Upper lobe of left lung (tissue), 6 donors: ENCODE measurements at regions not wholly inside any gene's neighbourhood (a gene's known extent, or its start where the extent isn't known, plus 50 kb on each side); places are given as distances from the start of the nearest gene placed in this dataset.
"Not testable (repeated sequence)": the region's sequence is repeated elsewhere in the genome, so short reads cannot be mapped to it uniquely, and the experiment has no call there.

ENCODE experiments used
- ATAC-seq, 2 donors: fragments of 200-7000 bp; cut with Tn5 transposase; one replicate each; pipeline ENCODE4 v1.9.1; 2022; ENCODE audit warnings: mild to moderate bottlenecking in 2 of 2, moderate library complexity in 2 of 2; ENCODE audit not compliant: low FRiP score in 2 of 2
- DNase-seq, 2 donors: peaks; one replicate each; pipeline ENCODE4 v3.0.0-alpha.2; 2019 to 2020
- H3K27ac ChIP-seq, 4 donors: fragments of 200-600 bp; sonication (generic); one replicate each; pipeline ENCODE4 v1.5.1; 2016 to 2019
- H3K27me3 ChIP-seq, 4 donors: fragments of 200-600 bp; sonication (generic); one replicate each; pipeline ENCODE4 v1.5.1; 2017 to 2019
- H3K36me3 ChIP-seq, 4 donors: fragments of 200-600 bp; sonication (generic); one replicate each; pipeline ENCODE4 v1.5.1; 2016 to 2019
- H3K4me1 ChIP-seq, 4 donors: fragments of 200-600 bp; sonication (generic); one replicate each; pipeline ENCODE4 v1.5.1; 2018 to 2019
- H3K4me3 ChIP-seq, 4 donors: fragments of 200-600 bp; sonication (generic); one replicate each; pipeline ENCODE4 v1.5.1; 2017 to 2019; ENCODE audit warnings: mild to moderate bottlenecking in 2 of 4, moderate library complexity in 1 of 4
- H3K9me3 ChIP-seq, 4 donors: fragments of 200-600 bp; sonication (generic); one replicate each; pipeline ENCODE4 v1.5.1; 2018 to 2019
- EP300 ChIP-seq, 4 donors: sonication (generic); formaldehyde crosslinking; IDR thresholded peaks; one replicate each; pipeline ENCODE4 v1.5.1; 2017; ENCODE audit warnings: antibody characterized with exemption in 4 of 4, control low read depth in 2 of 4
- POLR2A ChIP-seq, 4 donors: fragments of 450-650 bp; IDR thresholded peaks; one replicate each; pipeline ENCODE4 v1.5.1; 2016 to 2017; ENCODE audit warnings: antibody characterized with exemption in 4 of 4, mild to moderate bottlenecking in 2 of 4
- POLR2AphosphoS5 ChIP-seq, 2 donors: sonication (generic); formaldehyde crosslinking; IDR thresholded peaks; one replicate each; pipeline ENCODE4 v1.5.1; 2017; ENCODE audit warnings: antibody characterized with exemption in 2 of 2
- WGBS, 2 donors: methylation state at CpG; one replicate each; pipeline ENCODE4 v1.1.5; 2017 to 2018; 5-methylcytosine and 5-hydroxymethylcytosine counted together
- TF ChIP-seq, protein P1 (sequence below), 6 experiments: fragments of 450-650 bp in 4 of 6; fragments of 200-600 bp in 2 of 6; sonication (generic) in 2 of 6; IDR thresholded peaks; one replicate each; pipeline ENCODE4 v1.5.1; 2016 to 2019; ENCODE audit warnings: antibody characterized with exemption in 6 of 6
- donor health status: DM: no; HTN: no; CAD: no; lungs with moderate emphysema.
- donor health status: DM: no; HTN: yes; CAD: no; lungs with severe emphysema.

DNA sequence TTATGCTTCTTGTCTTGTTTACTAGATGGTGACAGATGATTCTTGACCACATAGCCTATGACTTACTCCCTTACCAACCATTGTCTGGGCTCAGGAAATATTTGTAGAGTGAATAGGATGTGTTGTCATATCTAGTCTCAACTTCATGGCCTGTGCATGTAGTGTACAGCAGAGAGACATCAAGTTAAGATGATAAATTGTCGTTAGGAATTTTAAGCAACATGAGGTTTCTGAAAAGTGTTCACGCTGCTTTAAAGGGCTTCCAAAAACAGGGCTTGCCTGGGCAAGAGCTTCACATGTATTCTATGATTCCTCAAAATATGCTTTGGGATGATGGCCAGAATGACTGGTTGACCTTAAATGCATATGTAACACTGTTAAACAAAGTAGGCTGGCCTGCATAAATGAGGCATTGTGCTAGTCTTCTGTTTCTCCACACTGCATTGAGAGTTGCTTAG is 424.0 kb downstream of the RND3 start:
- H3K36me3 ChIP-seq, result no peaks in the 10 kb centered on the region
- H3K4me1 ChIP-seq, result no peaks in the 10 kb centered on the region
- no peak overlapping the region for H3K27ac ChIP-seq
- H3K9me3 ChIP-seq, result no peaks in the 10 kb centered on the region
- H3K27me3 ChIP-seq, result no peaks in the 10 kb centered on the region
- DNase-seq, result no peak
- WGBS, 2 donors, result 82 to 90% methylated on average over 2 of the region's 2 CpGs
- no peak overlapping the region for H3K4me3 ChIP-seq
- TF ChIP-seq POLR2A (IDR thresholded peaks at IDR 0.05), result no peak
- TF ChIP-seq POLR2AphosphoS5 (IDR thresholded peaks at IDR 0.05), result no peak
- ATAC-seq, result no peak

DNA sequence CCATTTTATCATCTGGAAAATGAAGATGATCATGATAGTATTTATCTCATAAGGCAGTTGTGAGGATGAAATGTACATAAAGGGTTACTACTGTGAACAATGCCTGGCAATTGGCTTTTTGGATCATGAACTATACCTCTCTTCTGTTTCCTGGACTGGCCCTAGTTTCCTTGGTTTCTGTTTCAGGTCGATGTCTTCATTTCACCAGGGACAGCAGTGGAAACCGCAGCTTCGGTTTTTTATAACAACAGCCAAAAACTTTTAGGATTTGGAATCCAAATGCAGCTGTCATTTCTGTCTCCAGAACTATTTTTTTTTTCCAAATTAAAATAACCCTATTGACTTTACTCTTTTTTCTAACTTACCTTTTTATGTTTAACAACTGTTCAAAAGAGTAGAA is 425.1 kb downstream of the RND3 start:
- Histone ChIP-seq H3K9me3 (no peaks in the 10 kb centered on the region), H3K27me3 (no peaks in the 10 kb centered on the region), H3K4me1 (no peaks in the 10 kb centered on the region), H3K27ac (no peak overlapping the region), H3K4me3 (no peak overlapping the region), H3K36me3 (no peaks in the 10 kb centered on the region)
- TF ChIP-seq POLR2AphosphoS5 (IDR thresholded peaks at IDR 0.05), result no peak
- no peak for TF ChIP-seq EP300 (IDR thresholded peaks at IDR 0.05)
- TF ChIP-seq, protein P1, sequence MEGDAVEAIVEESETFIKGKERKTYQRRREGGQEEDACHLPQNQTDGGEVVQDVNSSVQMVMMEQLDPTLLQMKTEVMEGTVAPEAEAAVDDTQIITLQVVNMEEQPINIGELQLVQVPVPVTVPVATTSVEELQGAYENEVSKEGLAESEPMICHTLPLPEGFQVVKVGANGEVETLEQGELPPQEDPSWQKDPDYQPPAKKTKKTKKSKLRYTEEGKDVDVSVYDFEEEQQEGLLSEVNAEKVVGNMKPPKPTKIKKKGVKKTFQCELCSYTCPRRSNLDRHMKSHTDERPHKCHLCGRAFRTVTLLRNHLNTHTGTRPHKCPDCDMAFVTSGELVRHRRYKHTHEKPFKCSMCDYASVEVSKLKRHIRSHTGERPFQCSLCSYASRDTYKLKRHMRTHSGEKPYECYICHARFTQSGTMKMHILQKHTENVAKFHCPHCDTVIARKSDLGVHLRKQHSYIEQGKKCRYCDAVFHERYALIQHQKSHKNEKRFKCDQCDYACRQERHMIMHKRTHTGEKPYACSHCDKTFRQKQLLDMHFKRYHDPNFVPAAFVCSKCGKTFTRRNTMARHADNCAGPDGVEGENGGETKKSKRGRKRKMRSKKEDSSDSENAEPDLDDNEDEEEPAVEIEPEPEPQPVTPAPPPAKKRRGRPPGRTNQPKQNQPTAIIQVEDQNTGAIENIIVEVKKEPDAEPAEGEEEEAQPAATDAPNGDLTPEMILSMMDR (IDR thresholded peaks at IDR 0.05), result no peak
- no peak for TF ChIP-seq POLR2A (IDR thresholded peaks at IDR 0.05)
- 50 to 73% methylated on average over 3 of the region's 3 CpGs for WGBS, 2 donors
- DNase-seq (no peak), ATAC-seq (no peak)

DNA sequence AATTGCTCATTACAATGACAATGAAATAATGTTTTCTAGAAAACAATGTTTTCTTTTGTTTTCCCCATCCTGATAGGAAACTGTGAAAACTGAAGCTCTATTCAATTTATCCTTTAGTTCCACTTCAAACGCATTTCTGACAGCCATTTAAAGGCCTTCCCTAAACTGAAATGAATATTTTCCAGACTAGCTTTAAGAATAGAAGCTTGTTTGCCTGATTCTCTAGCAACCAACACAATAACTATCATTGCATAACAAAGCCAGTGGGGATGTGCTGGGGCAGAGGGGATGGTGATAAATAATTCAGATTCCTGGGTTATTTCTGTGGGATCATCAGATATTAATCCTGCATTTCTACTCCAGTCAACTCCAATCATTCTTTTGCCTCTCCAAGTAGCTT is 427.1 kb downstream of the RND3 start:
- ATAC-seq, result no peak
- Histone ChIP-seq H3K9me3 (no peaks in the 10 kb centered on the region), H3K36me3 (no peaks in the 10 kb centered on the region), H3K4me1 (no peaks in the 10 kb centered on the region), H3K4me3 (no peak overlapping the region), H3K27me3 (no peaks in the 10 kb centered on the region), H3K27ac (no peak overlapping the region)
- WGBS, 2 donors, result 62 to 63% methylated on average over 1 of the region's 1 CpG
- TF ChIP-seq POLR2A (IDR thresholded peaks at IDR 0.05), result no peak
- DNase-seq, result no peak

DNA sequence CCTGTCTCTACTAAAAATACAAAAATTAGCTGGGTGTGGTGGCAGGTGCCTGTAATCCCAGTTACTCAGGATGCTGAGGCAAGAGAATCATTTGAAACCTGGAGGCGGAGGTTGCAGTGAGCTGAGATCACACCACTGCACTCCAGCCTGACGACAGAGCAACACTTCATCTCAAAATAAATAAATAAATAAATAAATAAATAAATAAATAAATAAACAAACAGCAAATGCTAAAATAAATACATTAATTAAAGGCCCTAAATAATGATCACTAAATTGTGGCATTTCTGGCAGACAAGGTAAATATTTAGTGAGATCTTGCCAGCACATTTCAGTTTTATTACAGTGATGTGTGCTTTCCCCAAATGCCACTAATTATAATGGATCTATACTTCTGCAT is 427.8 kb downstream of the RND3 start:
- H3K36me3 ChIP-seq, ATAC-seq, H3K4me1 ChIP-seq, H3K4me3 ChIP-seq, H3K9me3 ChIP-seq, H3K27ac ChIP-seq, DNase-seq, H3K27me3 ChIP-seq: not testable (repeated sequence)
- 88 to 92% methylated on average over 2 of the region's 2 CpGs for WGBS, 2 donors

DNA sequence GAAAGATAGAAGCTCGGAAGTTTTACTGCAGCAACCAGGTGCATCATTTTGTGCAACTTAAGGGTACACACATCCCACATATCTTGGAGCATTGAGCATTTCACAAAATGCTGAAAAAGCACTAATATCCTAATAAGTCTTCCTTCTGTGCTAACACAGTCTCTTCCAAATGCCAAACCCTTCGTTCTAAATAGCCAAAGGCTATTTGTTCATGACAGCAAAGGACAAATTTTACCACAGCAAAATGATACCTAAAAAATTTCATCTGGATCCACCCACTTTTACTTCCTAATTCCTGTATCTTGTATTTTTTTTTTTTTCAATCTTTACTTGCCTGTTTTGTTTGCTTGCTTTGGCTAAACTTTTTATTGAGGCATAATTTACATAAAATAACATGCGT is 435.0 kb downstream of the RND3 start:
- WGBS, 2 donors, result 85 to 87% methylated on average over 3 of the region's 3 CpGs
- no peak for DNase-seq
- no peak for ATAC-seq
- Histone ChIP-seq H3K4me3 (no peak overlapping the region), H3K4me1 (no peaks in the 10 kb centered on the region), H3K27ac (no peak overlapping the region), H3K36me3 (no peaks in the 10 kb centered on the region), H3K9me3 (no peaks in the 10 kb centered on the region), H3K27me3 (no peaks in the 10 kb centered on the region)
- TF ChIP-seq POLR2AphosphoS5 (IDR thresholded peaks at IDR 0.05) (no peak), POLR2A (IDR thresholded peaks at IDR 0.05) (no peak), EP300 (IDR thresholded peaks at IDR 0.05) (no peak)
- TF ChIP-seq, protein P1 (IDR thresholded peaks at IDR 0.05), result no peak

DNA sequence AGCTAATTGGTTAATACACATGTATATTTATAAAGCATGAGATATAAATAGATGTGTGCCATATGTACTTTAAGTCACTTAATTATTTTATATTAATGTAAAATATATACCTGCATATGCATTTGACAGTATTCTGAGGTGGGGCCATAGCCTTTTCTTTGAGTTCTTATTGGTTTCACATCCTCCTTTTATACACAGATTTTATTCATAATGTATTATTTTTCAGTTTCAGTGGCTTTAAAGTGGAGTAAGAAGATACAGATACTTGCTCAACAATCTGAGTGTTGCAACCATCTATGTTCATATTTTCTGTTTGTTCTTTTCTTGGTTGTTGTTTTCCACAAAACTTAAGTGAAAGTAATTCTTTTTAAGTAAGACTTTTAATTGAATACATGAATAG is 436.5 kb downstream of the RND3 start:
- H3K4me1 ChIP-seq, result no peaks in the 10 kb centered on the region
- H3K27me3 ChIP-seq, result no peaks in the 10 kb centered on the region
- no peak overlapping the region for H3K4me3 ChIP-seq
- ATAC-seq (no peak), DNase-seq (no peak)
- H3K27ac ChIP-seq, result no peak overlapping the region
- TF ChIP-seq POLR2A (IDR thresholded peaks at IDR 0.05) (no peak), EP300 (IDR thresholded peaks at IDR 0.05) (no peak), POLR2AphosphoS5 (IDR thresholded peaks at IDR 0.05) (no peak)
- TF ChIP-seq, protein P1 (IDR thresholded peaks at IDR 0.05), result no peak
- no peaks in the 10 kb centered on the region for H3K36me3 ChIP-seq
- no peaks in the 10 kb centered on the region for H3K9me3 ChIP-seq
